Keratinocyte (primary cell): ENCODE measurements at regions not wholly inside any gene's neighbourhood (a gene's known extent, or its start where the extent isn't known, plus 50 kb on each side); places are given as distances from the start of the nearest gene placed in this dataset.

Experiments
- DNase-seq: peaks from one replicate; pipeline ENCODE4 v3.0.0-alpha.2; 2011; ENCODE audit warnings: low read depth, missing footprints, low spot score
- FAIRE-seq: peaks from 2 replicates; lab custom pipeline; 2011; peaks lifted over from hg19 to GRCh38; lab: Jason Lieb, UNC
- H2AFZ ChIP-seq: 2 replicates; pipeline ENCODE4 v1.6.0; 2012; ENCODE audit warnings: low read length, control low read depth, inconsistent platforms; ENCODE audit not compliant: control insufficient read depth
- H3K27ac ChIP-seq: 2 replicates; pipeline ENCODE4 v1.5.1; 2011; ENCODE audit warnings: low read length; ENCODE audit not compliant: control insufficient read depth, insufficient read depth
- H3K27me3 ChIP-seq: 3 replicates; pipeline ENCODE4 v1.6.0; 2011; ENCODE audit warnings: low read length; ENCODE audit not compliant: control insufficient read depth, insufficient read depth; ENCODE audit errors: extremely low read depth
- H3K36me3 ChIP-seq, 2 experiments: 2 replicates in 1 of 2; 3 replicates in 1 of 2; pipeline ENCODE4 v1.5.1; 2011; ENCODE audit warnings: low read length in 2 of 2, mild to moderate bottlenecking in 1 of 2; ENCODE audit not compliant: control insufficient read depth in 2 of 2, insufficient read depth in 2 of 2; ENCODE audit errors: extremely low read depth in 1 of 2
- H3K4me1 ChIP-seq: 3 replicates; pipeline ENCODE4 v1.5.1; 2011; ENCODE audit warnings: low read length; ENCODE audit not compliant: control insufficient read depth, insufficient read depth; ENCODE audit errors: extremely low read depth
- H3K4me2 ChIP-seq: 3 replicates; pipeline ENCODE4 v1.6.0; 2011; ENCODE audit warnings: low read depth, low read length; ENCODE audit not compliant: control insufficient read depth, insufficient read depth; ENCODE audit errors: extremely low read depth
- H3K4me3 ChIP-seq, 3 experiments: fragments of 200-600 bp in 1 of 3; sonication (generic) in 1 of 3; 2 replicates in 2 of 3; 3 replicates in 1 of 3; pipeline ENCODE4 v1.5.1; 2011 to 2016; ENCODE audit warnings: low read length in 3 of 3, mild to moderate bottlenecking in 3 of 3, control low read depth in 2 of 3, inconsistent platforms in 1 of 3, low read depth in 1 of 3, mixed read lengths in 1 of 3, mixed run types in 1 of 3, moderate library complexity in 1 of 3; ENCODE audit not compliant: control insufficient read depth in 2 of 3, insufficient read depth in 2 of 3; ENCODE audit errors: extremely low read depth in 1 of 3
- H3K79me2 ChIP-seq: 2 replicates; pipeline ENCODE4 v1.6.0; 2012; ENCODE audit warnings: low read length; ENCODE audit not compliant: control insufficient read depth, insufficient read depth
- H3K9ac ChIP-seq: 3 replicates; pipeline ENCODE4 v1.6.0; 2011; ENCODE audit warnings: low read length; ENCODE audit not compliant: control insufficient read depth, insufficient read depth; ENCODE audit errors: extremely low read depth
- H3K9me1 ChIP-seq: 3 replicates; pipeline ENCODE4 v1.6.0; 2011; ENCODE audit warnings: low read length; ENCODE audit not compliant: control insufficient read depth, insufficient read depth; ENCODE audit errors: extremely low read depth
- H3K9me3 ChIP-seq: 2 replicates; pipeline ENCODE4 v1.5.1; 2012; ENCODE audit warnings: low read depth, low read length; ENCODE audit not compliant: control insufficient read depth
- H4K20me1 ChIP-seq: 3 replicates; pipeline ENCODE4 v1.6.0; 2011; ENCODE audit warnings: low read length; ENCODE audit not compliant: control insufficient read depth, insufficient read depth; ENCODE audit errors: extremely low read depth
- EZH2 ChIP-seq: IDR thresholded peaks from one replicate; pipeline ENCODE4 v1.6.1; 2012; ENCODE audit warnings: inconsistent platforms, mild to moderate bottlenecking, low read length, moderate library complexity
- dilution Hi-C: fragments of 300-500 bp; cut with MboI; formaldehyde crosslinking; loops from one replicate; pipeline ENCODE4 v1.7.0; 2020; ENCODE audit warnings: low sequenced_read_pairs; ENCODE audit not compliant: extremely low pct_ligation_motif_present
- TF ChIP-seq, protein P1 (sequence below), 3 experiments: IDR thresholded peaks in 1 of 3; conservative IDR thresholded peaks in 1 of 3; optimal IDR thresholded peaks in 1 of 3; 2 replicates in 2 of 3; 3 replicates in 1 of 3; pipeline versions ENCODE3 to v1.5.1; 2011; ENCODE audit warnings: low read length in 3 of 3, mild to moderate bottlenecking in 3 of 3, moderate library complexity in 2 of 3, control low read depth in 1 of 3, inconsistent platforms in 1 of 3; ENCODE audit not compliant: insufficient read depth in 2 of 3; ENCODE audit errors: extremely low read depth in 1 of 3

DNA sequence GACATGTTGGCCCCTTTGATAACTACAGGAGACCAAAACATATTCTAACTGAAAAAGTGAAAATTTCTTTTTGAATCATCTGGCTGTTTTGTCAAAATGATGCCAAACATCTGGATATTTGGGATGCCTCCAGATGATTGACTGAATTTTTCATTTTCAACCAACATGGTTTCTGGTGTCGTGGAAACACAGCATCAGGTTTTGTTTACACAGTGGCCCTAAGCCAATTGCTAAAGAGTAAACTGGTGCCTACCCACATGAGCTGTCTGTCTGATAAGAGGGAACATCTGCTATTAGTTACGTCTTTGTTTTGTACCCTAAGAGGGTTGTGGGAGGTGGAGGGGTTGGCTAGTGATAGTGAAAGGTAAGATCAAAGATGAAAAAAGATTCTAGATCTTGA is 204.8 kb downstream of the KCNK2 start:
- Histone ChIP-seq H3K4me3 (no peak overlapping the region), H4K20me1 (no peaks in the 10 kb centered on the region), H3K9me3 (no peaks in the 10 kb centered on the region), H3K27ac (no peak overlapping the region), H3K27me3 (no peaks in the 10 kb centered on the region), H3K4me1 (peaks cover under 1% of the 10 kb centered on the region), H3K9me1 (no peaks in the 10 kb centered on the region), H3K9ac (no peak overlapping the region), H3K79me2 (no peaks in the 10 kb centered on the region), H3K4me2 (no peak overlapping the region), H3K36me3 (no peaks in the 10 kb centered on the region), H2AFZ (no peak overlapping the region)
- TF ChIP-seq, protein P1, sequence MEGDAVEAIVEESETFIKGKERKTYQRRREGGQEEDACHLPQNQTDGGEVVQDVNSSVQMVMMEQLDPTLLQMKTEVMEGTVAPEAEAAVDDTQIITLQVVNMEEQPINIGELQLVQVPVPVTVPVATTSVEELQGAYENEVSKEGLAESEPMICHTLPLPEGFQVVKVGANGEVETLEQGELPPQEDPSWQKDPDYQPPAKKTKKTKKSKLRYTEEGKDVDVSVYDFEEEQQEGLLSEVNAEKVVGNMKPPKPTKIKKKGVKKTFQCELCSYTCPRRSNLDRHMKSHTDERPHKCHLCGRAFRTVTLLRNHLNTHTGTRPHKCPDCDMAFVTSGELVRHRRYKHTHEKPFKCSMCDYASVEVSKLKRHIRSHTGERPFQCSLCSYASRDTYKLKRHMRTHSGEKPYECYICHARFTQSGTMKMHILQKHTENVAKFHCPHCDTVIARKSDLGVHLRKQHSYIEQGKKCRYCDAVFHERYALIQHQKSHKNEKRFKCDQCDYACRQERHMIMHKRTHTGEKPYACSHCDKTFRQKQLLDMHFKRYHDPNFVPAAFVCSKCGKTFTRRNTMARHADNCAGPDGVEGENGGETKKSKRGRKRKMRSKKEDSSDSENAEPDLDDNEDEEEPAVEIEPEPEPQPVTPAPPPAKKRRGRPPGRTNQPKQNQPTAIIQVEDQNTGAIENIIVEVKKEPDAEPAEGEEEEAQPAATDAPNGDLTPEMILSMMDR (optimal IDR thresholded peaks at IDR 0.05 in 1 of 3, IDR thresholded peaks at IDR 0.05 in 1 of 3, conservative IDR thresholded peaks at IDR 0.05 in 1 of 3; ENCODE audit: extremely low read depth in 1 of 3, insufficient read depth in 2 of 3, low read length in 3 of 3) = no peak
- no peak for TF ChIP-seq EZH2
- dilution Hi-C loops = no loop called here
- DNase-seq (no peak), FAIRE-seq (no peak)

DNA sequence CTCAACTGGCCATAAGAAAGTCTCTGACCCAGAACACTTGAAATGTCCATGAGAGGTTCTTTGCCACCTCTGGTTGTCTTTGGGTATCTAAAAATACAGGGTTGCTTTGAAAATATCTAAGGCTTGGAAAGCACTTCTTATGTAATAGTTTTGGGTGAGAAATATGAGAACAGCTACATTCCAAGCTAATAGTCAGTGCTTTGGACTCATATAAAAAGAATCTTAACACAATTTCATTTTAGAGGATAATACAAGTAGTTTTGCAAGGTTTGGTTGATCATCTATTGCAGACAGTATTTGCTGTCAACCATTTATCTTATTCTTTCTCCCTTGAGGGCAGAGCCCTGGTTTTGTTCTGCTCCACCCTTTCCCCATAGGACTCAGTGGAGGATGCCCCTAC is 207.5 kb downstream of the KCNK2 start:
- FAIRE-seq (no peak), DNase-seq (no peak)
- no peaks in the 10 kb centered on the region for H3K9me3 ChIP-seq
- no peak overlapping the region for H2AFZ ChIP-seq
- no peaks in the 10 kb centered on the region for H4K20me1 ChIP-seq
- H3K4me1 ChIP-seq = no peaks in the 10 kb centered on the region
- H3K9me1 ChIP-seq = no peaks in the 10 kb centered on the region
- no peak overlapping the region for H3K9ac ChIP-seq
- dilution Hi-C loops = no loop called here
- H3K36me3 ChIP-seq = no peaks in the 10 kb centered on the region
- no peak overlapping the region for H3K27ac ChIP-seq
- no peaks in the 10 kb centered on the region for H3K27me3 ChIP-seq
- no peak overlapping the region for H3K4me3 ChIP-seq
- no peaks in the 10 kb centered on the region for H3K79me2 ChIP-seq
- no peak overlapping the region for H3K4me2 ChIP-seq
- TF ChIP-seq EZH2 = no peak
- TF ChIP-seq, protein P1 (optimal IDR thresholded peaks at IDR 0.05 in 1 of 3, IDR thresholded peaks at IDR 0.05 in 1 of 3, conservative IDR thresholded peaks at IDR 0.05 in 1 of 3; ENCODE audit: extremely low read depth in 1 of 3, insufficient read depth in 2 of 3, low read length in 3 of 3) = no peak
